ENCODE measurements at regions not wholly inside any gene's neighbourhood (a gene's known extent, or its start where the extent isn't known, plus 50 kb on each side); places are given as distances from the start of the nearest gene placed in this dataset.

GRCh38 chr1:232431326-232431725 lies 198.6 kb downstream of the SIPA1L2 start:
- Histone ChIP-seq H3K27ac (no peak overlapping the region), H3K4me1 (peaks cover 9% of the 10 kb centered on the region), H3K4me3 (no peak overlapping the region), H3K27me3 (no peaks in the 10 kb centered on the region), H3K36me3 (peaks cover 34% of the 10 kb centered on the region), H3K9me3 (no peaks in the 10 kb centered on the region)
- WGBS, result 92% methylated on average over 6 of the region's 6 CpGs
- TF ChIP-seq POLR2A (IDR thresholded peaks at IDR 0.05), result no peak
- no peak for TF ChIP-seq EP300 (IDR thresholded peaks at IDR 0.05)
- TF ChIP-seq CTCF (IDR thresholded peaks at IDR 0.05), result no peak
- no peak for TF ChIP-seq POLR2AphosphoS5 (IDR thresholded peaks at IDR 0.05)
- no peak for DNase-seq (ENCODE audit: low spot score in 2 of 2)

- TF ChIP-seq POLR2AphosphoS5 (IDR thresholded peaks at IDR 0.05), result no peak
- TF ChIP-seq CTCF (IDR thresholded peaks at IDR 0.05), result no peak
- TF ChIP-seq EP300 (IDR thresholded peaks at IDR 0.05), result no peak
- no peak for TF ChIP-seq POLR2A (IDR thresholded peaks at IDR 0.05)
- Histone ChIP-seq H3K36me3 (peaks cover 42% of the 10 kb centered on the region), H3K27ac (no peak overlapping the region), H3K4me3 (no peak overlapping the region), H3K27me3 (no peaks in the 10 kb centered on the region), H3K4me1 (peaks cover 2% of the 10 kb centered on the region), H3K9me3 (no peaks in the 10 kb centered on the region)
- WGBS, result 97% methylated on average over 6 of the region's 6 CpGs
- DNase-seq (ENCODE audit: low spot score in 2 of 2), result no peak
Observed at GRCh38 chr1:232430467-232430866, 199.5 kb downstream of the SIPA1L2 start.

- Histone ChIP-seq H3K36me3 (peaks cover 50% of the 10 kb centered on the region), H3K4me1 (peaks cover 2% of the 10 kb centered on the region), H3K4me3 (no peak overlapping the region), H3K9me3 (no peaks in the 10 kb centered on the region), H3K27ac (no peak overlapping the region), H3K27me3 (no peaks in the 10 kb centered on the region)
- WGBS, result 72% methylated on average over 13 of the region's 13 CpGs
- TF ChIP-seq POLR2A (IDR thresholded peaks at IDR 0.05) (no peak), POLR2AphosphoS5 (IDR thresholded peaks at IDR 0.05) (no peak), EP300 (IDR thresholded peaks at IDR 0.05) (no peak), CTCF (IDR thresholded peaks at IDR 0.05) (no peak)
- DNase-seq (ENCODE audit: low spot score in 2 of 2), result no peak
Observed at GRCh38 chr1:232428786-232429530, 201.0 kb downstream of the SIPA1L2 start.

- WGBS, result 68% methylated on average over 3 of the region's 3 CpGs
- H3K36me3 ChIP-seq, result peaks cover 50% of the 10 kb centered on the region
- TF ChIP-seq EP300 (IDR thresholded peaks at IDR 0.05), result no peak
- TF ChIP-seq POLR2A (IDR thresholded peaks at IDR 0.05), result no peak
- TF ChIP-seq CTCF (IDR thresholded peaks at IDR 0.05), result no peak
- TF ChIP-seq POLR2AphosphoS5 (IDR thresholded peaks at IDR 0.05), result no peak
Observed at GRCh38 chr1:232428036-232428645, 201.8 kb downstream of the SIPA1L2 start.

GRCh38 chr1:232426801-232427200 lies 203.1 kb downstream of the SIPA1L2 start:
- TF ChIP-seq CTCF (IDR thresholded peaks at IDR 0.05) (no peak), POLR2AphosphoS5 (IDR thresholded peaks at IDR 0.05) (no peak), EP300 (IDR thresholded peaks at IDR 0.05) (no peak), POLR2A (IDR thresholded peaks at IDR 0.05) (no peak)
- Histone ChIP-seq H3K36me3 (peaks cover 50% of the 10 kb centered on the region), H3K4me1 (peaks cover 2% of the 10 kb centered on the region), H3K27me3 (no peaks in the 10 kb centered on the region), H3K9me3 (no peaks in the 10 kb centered on the region), H3K27ac (no peak overlapping the region), H3K4me3 (no peak overlapping the region)
- DNase-seq (ENCODE audit: low spot score in 2 of 2), result no peak

More at GRCh38 chr1:232428036-232428645, 201.8 kb downstream of the SIPA1L2 start:
- no peak overlapping the region for H3K27ac ChIP-seq
- peaks cover 2% of the 10 kb centered on the region for H3K4me1 ChIP-seq
- no peak overlapping the region for H3K4me3 ChIP-seq
- no peaks in the 10 kb centered on the region for H3K27me3 ChIP-seq
- H3K9me3 ChIP-seq, result no peaks in the 10 kb centered on the region
- DNase-seq (ENCODE audit: low spot score in 2 of 2), result no peak
